ENCODE measurements at regions not wholly inside any gene's neighbourhood (a gene's known extent, or its start where the extent isn't known, plus 50 kb on each side); places are given as distances from the start of the nearest gene placed in this dataset.

- TF ChIP-seq EZH2 (IDR thresholded peaks at IDR 0.05; ENCODE audit: borderline replicate concordance, insufficient read depth, low read depth, low read length, poor library complexity, severe bottlenecking): no peak
- TF ChIP-seq, protein P1, sequence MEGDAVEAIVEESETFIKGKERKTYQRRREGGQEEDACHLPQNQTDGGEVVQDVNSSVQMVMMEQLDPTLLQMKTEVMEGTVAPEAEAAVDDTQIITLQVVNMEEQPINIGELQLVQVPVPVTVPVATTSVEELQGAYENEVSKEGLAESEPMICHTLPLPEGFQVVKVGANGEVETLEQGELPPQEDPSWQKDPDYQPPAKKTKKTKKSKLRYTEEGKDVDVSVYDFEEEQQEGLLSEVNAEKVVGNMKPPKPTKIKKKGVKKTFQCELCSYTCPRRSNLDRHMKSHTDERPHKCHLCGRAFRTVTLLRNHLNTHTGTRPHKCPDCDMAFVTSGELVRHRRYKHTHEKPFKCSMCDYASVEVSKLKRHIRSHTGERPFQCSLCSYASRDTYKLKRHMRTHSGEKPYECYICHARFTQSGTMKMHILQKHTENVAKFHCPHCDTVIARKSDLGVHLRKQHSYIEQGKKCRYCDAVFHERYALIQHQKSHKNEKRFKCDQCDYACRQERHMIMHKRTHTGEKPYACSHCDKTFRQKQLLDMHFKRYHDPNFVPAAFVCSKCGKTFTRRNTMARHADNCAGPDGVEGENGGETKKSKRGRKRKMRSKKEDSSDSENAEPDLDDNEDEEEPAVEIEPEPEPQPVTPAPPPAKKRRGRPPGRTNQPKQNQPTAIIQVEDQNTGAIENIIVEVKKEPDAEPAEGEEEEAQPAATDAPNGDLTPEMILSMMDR (IDR thresholded peaks at IDR 0.05): no peak
These were observed 119.2 kb downstream of the MYCN start for GRCh38 chr2:16059393-16060016.

Data from B cell (primary cell).